KMS-11 (cell line): ENCODE measurements at regions not wholly inside any gene's neighbourhood (a gene's known extent, or its start where the extent isn't known, plus 50 kb on each side); places are given as distances from the start of the nearest gene placed in this dataset.

Experiments
- H2AFZ ChIP-seq: fragments of 200-600 bp; sonication (generic); 2 replicates; pipeline ENCODE4 v1.6.1; 2016; ENCODE audit warnings: antibody characterized with exemption, mixed run types, low read depth
- H3K27ac ChIP-seq: fragments of 200-600 bp; sonication (generic); 2 replicates; pipeline ENCODE4 v1.6.1; 2016; ENCODE audit warnings: mild to moderate bottlenecking, mixed run types
- H3K27me3 ChIP-seq: fragments of 200-600 bp; sonication (generic); 2 replicates; pipeline ENCODE4 v1.6.1; 2017; ENCODE audit warnings: mild to moderate bottlenecking, low read depth, mixed run types, moderate library complexity; ENCODE audit not compliant: insufficient read depth
- H3K36me3 ChIP-seq: fragments of 200-600 bp; sonication (generic); 2 replicates; pipeline ENCODE4 v1.6.1; 2017; ENCODE audit warnings: mild to moderate bottlenecking, mixed run types; ENCODE audit not compliant: insufficient read depth
- H3K4me1 ChIP-seq: fragments of 200-600 bp; sonication (generic); 2 replicates; pipeline ENCODE4 v1.6.1; 2016; ENCODE audit warnings: mild to moderate bottlenecking, low read depth, mixed run types; ENCODE audit not compliant: poor library complexity, severe bottlenecking
- H3K4me2 ChIP-seq: fragments of 200-600 bp; sonication (generic); 2 replicates; pipeline ENCODE4 v1.7.0; 2016; ENCODE audit warnings: mild to moderate bottlenecking, mixed run types
- H3K4me3 ChIP-seq: fragments of 200-600 bp; sonication (generic); IDR thresholded peaks from 2 replicates; pipeline ENCODE4 v1.6.1; 2017; ENCODE audit warnings: low read depth, low read length, mixed read lengths; ENCODE audit not compliant: insufficient read depth
- H3K79me2 ChIP-seq: fragments of 200-600 bp; sonication (generic); 2 replicates; pipeline ENCODE4 v1.6.1; 2016; ENCODE audit warnings: low read depth, mixed run types; ENCODE audit not compliant: insufficient read depth
- H3K9ac ChIP-seq: fragments of 200-600 bp; sonication (generic); 2 replicates; pipeline ENCODE4 v1.6.1; 2016; ENCODE audit warnings: mild to moderate bottlenecking, mixed run types
- H4K20me1 ChIP-seq: fragments of 200-600 bp; sonication (generic); 2 replicates; pipeline ENCODE4 v1.6.1; 2016; ENCODE audit warnings: mild to moderate bottlenecking, mixed run types; ENCODE audit not compliant: insufficient read depth
- TF ChIP-seq, protein P1 (sequence below): fragments of 200-600 bp; sonication (generic); conservative IDR thresholded peaks from 2 replicates; pipeline ENCODE4 v1.6.1; 2017; ENCODE audit warnings: low read depth, mild to moderate bottlenecking, antibody characterized with exemption, low read length, moderate library complexity, mixed read lengths

GRCh38 chr5:167011196-167011595, 1280.2 kb upstream of the WWC1 start:
- Histone ChIP-seq H3K27me3 (no peaks in the 10 kb centered on the region), H3K4me3 (no peak overlapping the region), H4K20me1 (no peaks in the 10 kb centered on the region), H3K79me2 (no peaks in the 10 kb centered on the region), H3K9ac (no peak overlapping the region), H3K4me1 (no peaks in the 10 kb centered on the region), H2AFZ (no peak overlapping the region), H3K36me3 (no peaks in the 10 kb centered on the region), H3K27ac (no peak overlapping the region), H3K4me2 (no peak overlapping the region)
- TF ChIP-seq, protein P1, sequence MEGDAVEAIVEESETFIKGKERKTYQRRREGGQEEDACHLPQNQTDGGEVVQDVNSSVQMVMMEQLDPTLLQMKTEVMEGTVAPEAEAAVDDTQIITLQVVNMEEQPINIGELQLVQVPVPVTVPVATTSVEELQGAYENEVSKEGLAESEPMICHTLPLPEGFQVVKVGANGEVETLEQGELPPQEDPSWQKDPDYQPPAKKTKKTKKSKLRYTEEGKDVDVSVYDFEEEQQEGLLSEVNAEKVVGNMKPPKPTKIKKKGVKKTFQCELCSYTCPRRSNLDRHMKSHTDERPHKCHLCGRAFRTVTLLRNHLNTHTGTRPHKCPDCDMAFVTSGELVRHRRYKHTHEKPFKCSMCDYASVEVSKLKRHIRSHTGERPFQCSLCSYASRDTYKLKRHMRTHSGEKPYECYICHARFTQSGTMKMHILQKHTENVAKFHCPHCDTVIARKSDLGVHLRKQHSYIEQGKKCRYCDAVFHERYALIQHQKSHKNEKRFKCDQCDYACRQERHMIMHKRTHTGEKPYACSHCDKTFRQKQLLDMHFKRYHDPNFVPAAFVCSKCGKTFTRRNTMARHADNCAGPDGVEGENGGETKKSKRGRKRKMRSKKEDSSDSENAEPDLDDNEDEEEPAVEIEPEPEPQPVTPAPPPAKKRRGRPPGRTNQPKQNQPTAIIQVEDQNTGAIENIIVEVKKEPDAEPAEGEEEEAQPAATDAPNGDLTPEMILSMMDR = no peak

DNA sequence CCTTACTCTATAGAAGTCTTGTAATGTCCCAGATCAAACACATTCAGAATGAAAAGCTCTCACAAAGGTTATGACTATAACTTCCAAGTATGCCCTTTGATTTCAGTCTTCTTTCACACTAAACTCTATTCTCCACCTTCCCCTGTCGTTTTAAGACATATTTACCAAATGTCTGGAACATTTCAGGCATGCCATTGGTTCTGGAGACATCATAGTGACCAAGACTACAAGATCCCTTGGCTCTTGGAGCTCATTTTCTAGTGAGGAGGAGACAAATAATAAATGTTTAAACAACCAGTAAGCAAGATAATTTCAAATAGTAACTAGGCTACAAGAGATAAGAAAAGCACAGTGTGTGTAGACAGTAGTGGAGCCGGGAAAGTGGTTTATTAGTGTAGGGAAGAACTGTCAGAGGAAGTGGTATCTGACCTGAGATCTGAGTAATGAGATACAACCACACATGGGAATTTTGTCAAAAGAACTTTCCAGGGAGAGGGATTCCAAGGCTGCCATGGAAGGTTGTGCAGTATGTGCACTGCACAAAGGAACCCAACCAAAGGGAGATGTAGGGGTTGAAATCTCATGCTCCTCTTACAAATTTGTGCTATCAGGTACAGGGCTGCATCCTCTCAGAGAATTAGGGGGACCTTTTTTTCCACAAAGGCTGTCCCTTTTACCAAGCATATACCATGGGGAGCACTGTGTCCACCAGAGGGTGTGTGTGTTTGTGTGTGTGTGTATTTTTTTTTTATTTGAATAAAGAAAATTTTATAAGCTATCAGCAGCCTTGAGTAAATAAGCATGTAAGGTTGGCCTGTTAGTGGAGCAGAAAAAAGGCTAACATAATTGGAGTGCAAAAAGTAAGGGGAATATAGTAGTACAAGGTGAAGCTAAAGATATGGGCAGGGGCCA, 1279.1 kb upstream of the WWC1 start:
- Histone ChIP-seq H3K4me3 (no peak overlapping the region), H3K27ac (no peak overlapping the region), H3K79me2 (no peaks in the 10 kb centered on the region), H4K20me1 (no peaks in the 10 kb centered on the region), H3K4me2 (no peak overlapping the region), H3K4me1 (no peaks in the 10 kb centered on the region), H3K36me3 (no peaks in the 10 kb centered on the region), H3K9ac (no peak overlapping the region), H2AFZ (no peak overlapping the region), H3K27me3 (no peaks in the 10 kb centered on the region)
- TF ChIP-seq, protein P1 = no peak

- Histone ChIP-seq H3K27me3 (no peaks in the 10 kb centered on the region), H3K27ac (no peak overlapping the region), H3K4me1 (no peaks in the 10 kb centered on the region), H3K79me2 (no peaks in the 10 kb centered on the region), H3K9ac (no peak overlapping the region), H3K4me2 (no peak overlapping the region), H4K20me1 (no peaks in the 10 kb centered on the region), H3K4me3 (no peak overlapping the region), H3K36me3 (no peaks in the 10 kb centered on the region), H2AFZ (no peak overlapping the region)
- TF ChIP-seq, protein P1 = no peak
Measured at GRCh38 chr5:167014401-167015056, 1276.9 kb upstream of the WWC1 start.

DNA sequence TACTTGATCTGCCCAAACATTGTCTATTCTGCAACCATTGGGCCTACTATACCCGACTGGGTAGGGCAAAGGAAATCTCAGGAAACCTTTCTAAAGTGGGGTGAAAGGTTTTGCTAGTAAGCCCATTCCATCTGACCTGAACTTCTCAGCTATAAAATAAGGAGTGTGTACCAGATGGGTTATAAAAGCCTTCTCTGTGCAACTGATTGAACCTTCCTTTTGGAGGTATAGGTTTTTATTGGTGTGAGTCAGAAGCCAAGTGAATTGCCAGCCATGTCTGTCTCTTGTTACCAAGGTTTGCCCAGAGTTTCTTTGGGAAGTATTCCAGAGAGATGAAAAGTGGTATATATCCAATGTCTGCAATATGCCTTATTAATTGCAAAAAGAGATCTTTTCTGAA, 1271.0 kb upstream of the WWC1 start:
- H3K27me3 ChIP-seq = no peaks in the 10 kb centered on the region
- TF ChIP-seq, protein P1 = no peak
- no peak overlapping the region for H3K9ac ChIP-seq
- no peaks in the 10 kb centered on the region for H3K36me3 ChIP-seq
- no peaks in the 10 kb centered on the region for H3K4me1 ChIP-seq
- no peak overlapping the region for H3K4me3 ChIP-seq
- no peak overlapping the region for H3K4me2 ChIP-seq
- no peaks in the 10 kb centered on the region for H4K20me1 ChIP-seq
- no peaks in the 10 kb centered on the region for H3K79me2 ChIP-seq
- no peak overlapping the region for H3K27ac ChIP-seq
- H2AFZ ChIP-seq = no peak overlapping the region
